GM21723 (cell line): ENCODE measurements at regions not wholly inside any gene's neighbourhood (a gene's known extent, or its start where the extent isn't known, plus 50 kb on each side); places are given as distances from the start of the nearest gene placed in this dataset.

Experiments used
- ATAC-seq: cut with Tn5 transposase; IDR thresholded peaks from one replicate; pipeline ENCODE4 v1.9.1; 2021; ENCODE audit warnings: mild to moderate bottlenecking, moderate library complexity; ENCODE audit not compliant: unreplicated experiment

- ATAC-seq: no peak
Measured at GRCh38 chr7:21300692-21301091, 127.2 kb upstream of the SP4 start.

- ATAC-seq: no peak
Measured at GRCh38 chr7:21304808-21305375, 123.0 kb upstream of the SP4 start.

GRCh38 chr7:21305455-21306235 lies 122.2 kb upstream of the SP4 start:
- ATAC-seq: no peak

GRCh38 chr7:21314954-21315353 lies 112.9 kb upstream of the SP4 start:
- ATAC-seq: no peak

- no peak for ATAC-seq
Measured at GRCh38 chr7:21317966-21318915, 109.6 kb upstream of the SP4 start.

GRCh38 chr7:21318916-21319270 lies 109.0 kb upstream of the SP4 start:
- ATAC-seq: no peak

- no peak for ATAC-seq
Measured at GRCh38 chr7:21326241-21326640, 101.6 kb upstream of the SP4 start.

GRCh38 chr7:21326921-21327320 lies 101.0 kb upstream of the SP4 start:
- no peak for ATAC-seq

- no peak for ATAC-seq
Measured at GRCh38 chr7:21327422-21328409, 100.2 kb upstream of the SP4 start.

GRCh38 chr7:21330462-21331178 lies 97.3 kb upstream of the SP4 start:
- no peak for ATAC-seq

- ATAC-seq: no peak
Measured at GRCh38 chr7:21334906-21335305, 93.0 kb upstream of the SP4 start.

GRCh38 chr7:21336743-21337142 lies 91.1 kb upstream of the SP4 start:
- no peak for ATAC-seq

- no peak for ATAC-seq
Measured at GRCh38 chr7:21338728-21339164, 89.1 kb upstream of the SP4 start.

GRCh38 chr7:21344900-21345299 lies 83.0 kb upstream of the SP4 start:
- peak; percentile 10 for ATAC-seq

- peak; percentile 62 for ATAC-seq
Measured at GRCh38 chr7:21345361-21345760, 82.5 kb upstream of the SP4 start.

GRCh38 chr7:21346297-21346696 lies 81.6 kb upstream of the SP4 start:
- peak; percentile 57 for ATAC-seq

GRCh38 chr7:21352540-21353387 lies 75.1 kb upstream of the SP4 start:
- ATAC-seq: peak; percentile 87

- no peak for ATAC-seq
Measured at GRCh38 chr7:21353388-21353780, 74.5 kb upstream of the SP4 start.

GRCh38 chr7:21354284-21354683 lies 73.6 kb upstream of the SP4 start:
- no peak for ATAC-seq
